IPS DF 6.9 (cell line): ENCODE measurements at regions not wholly inside any gene's neighbourhood (a gene's known extent, or its start where the extent isn't known, plus 50 kb on each side); places are given as distances from the start of the nearest gene placed in this dataset.
"Not testable (repeated sequence)": the region's sequence is repeated elsewhere in the genome, so short reads cannot be mapped to it uniquely, and the experiment has no call there.

Experiments
- DNase-seq: peaks from one replicate; pipeline ENCODE4 v3.0.0-alpha.2; 2013; ENCODE audit warnings: low read depth, low spot score
- H3K27ac ChIP-seq: one replicate; pipeline ENCODE4 v1.5.1; 2013; ENCODE audit warnings: low read length, control low read depth
- H3K27me3 ChIP-seq: 2 replicates; pipeline ENCODE4 v1.6.1; 2013; ENCODE audit warnings: mild to moderate bottlenecking, low read length; ENCODE audit not compliant: control insufficient read depth, insufficient read depth
- H3K36me3 ChIP-seq: 2 replicates; pipeline ENCODE4 v1.6.1; 2013; ENCODE audit warnings: low read length; ENCODE audit not compliant: control insufficient read depth, insufficient read depth
- H3K4me1 ChIP-seq: 2 replicates; pipeline ENCODE4 v1.6.1; 2013; ENCODE audit warnings: low read length; ENCODE audit not compliant: control insufficient read depth, insufficient read depth
- H3K4me3 ChIP-seq: 2 replicates; pipeline ENCODE4 v1.5.1; 2013; ENCODE audit warnings: mild to moderate bottlenecking, low read length
- H3K9me3 ChIP-seq: 2 replicates; pipeline ENCODE4 v1.6.1; 2013; ENCODE audit warnings: low read length, inconsistent platforms; ENCODE audit not compliant: control insufficient read depth, insufficient read depth
- WGBS: extraction: QIAGEN DNeasy Blood & Tissue Kit; methylation state at CpG from one replicate; pipeline ENCODE4 v1.1.7; 2013; ENCODE audit warnings: mixed read lengths, missing lambda C conversion rate; ENCODE audit not compliant: insufficient read length, insufficient coverage; 5-methylcytosine and 5-hydroxymethylcytosine counted together

GRCh38 chr3:66629150-66629981 is 128.5 kb upstream of the LRIG1 start:
- no CpG with 5 or more reads among the region's 8 CpGs for WGBS
- no peaks in the 10 kb centered on the region for H3K36me3 ChIP-seq
- no peaks in the 10 kb centered on the region; the same call in 1 of the 2 replicates for H3K4me1 ChIP-seq
- H3K4me3 ChIP-seq: no peak overlapping the region
- H3K27ac ChIP-seq: no peak overlapping the region
- no peak for DNase-seq
- H3K9me3 ChIP-seq: no peaks in the 10 kb centered on the region
- H3K27me3 ChIP-seq: no peaks in the 10 kb centered on the region

GRCh38 chr3:66629982-66630368 is 129.2 kb upstream of the LRIG1 start:
- Histone ChIP-seq H3K27me3 (no peaks in the 10 kb centered on the region), H3K4me1 (no peaks in the 10 kb centered on the region; the same call in 1 of the 2 replicates), H3K27ac (no peak overlapping the region), H3K36me3 (no peaks in the 10 kb centered on the region), H3K9me3 (no peaks in the 10 kb centered on the region), H3K4me3 (no peak overlapping the region)
- DNase-seq: no peak

- Histone ChIP-seq H3K36me3 (no peaks in the 10 kb centered on the region), H3K4me3 (no peak overlapping the region), H3K4me1 (no peaks in the 10 kb centered on the region; the same call in 1 of the 2 replicates), H3K9me3 (no peaks in the 10 kb centered on the region), H3K27me3 (no peaks in the 10 kb centered on the region), H3K27ac (no peak overlapping the region)
- no peak for DNase-seq
- 100% methylated on average over 1 of the region's 6 CpGs for WGBS
These were observed 132.9 kb upstream of the LRIG1 start for GRCh38 chr3:66633402-66634381.

- WGBS: no CpG with 5 or more reads among the region's 6 CpGs
These were observed 137.9 kb upstream of the LRIG1 start for GRCh38 chr3:66638717-66639116.

GRCh38 chr3:66639809-66640356 is 139.1 kb upstream of the LRIG1 start:
- Histone ChIP-seq H3K9me3 (no peaks in the 10 kb centered on the region), H3K4me1 (no peaks in the 10 kb centered on the region), H3K27me3 (no peaks in the 10 kb centered on the region), H3K4me3 (no peak overlapping the region), H3K36me3 (no peaks in the 10 kb centered on the region), H3K27ac (no peak overlapping the region)
- no peak for DNase-seq
- no CpG with 5 or more reads among the region's 3 CpGs for WGBS

More at GRCh38 chr3:66638717-66639116, 137.9 kb upstream of the LRIG1 start:
- no peaks in the 10 kb centered on the region for H3K36me3 ChIP-seq
- no peaks in the 10 kb centered on the region for H3K27me3 ChIP-seq
- peak; percentile 41 for DNase-seq
- H3K9me3 ChIP-seq: no peaks in the 10 kb centered on the region
- no peak overlapping the region for H3K27ac ChIP-seq
- H3K4me1 ChIP-seq: no peaks in the 10 kb centered on the region
- H3K4me3 ChIP-seq: no peak overlapping the region

- no peaks in the 10 kb centered on the region for H3K9me3 ChIP-seq
- H3K27me3 ChIP-seq: no peaks in the 10 kb centered on the region
- no peak overlapping the region for H3K4me3 ChIP-seq
- WGBS: no CpG with 5 or more reads among the region's 4 CpGs
- DNase-seq: no peak
- H3K36me3 ChIP-seq: no peaks in the 10 kb centered on the region
- no peaks in the 10 kb centered on the region for H3K4me1 ChIP-seq
- H3K27ac ChIP-seq: no peak overlapping the region
These were observed 141.2 kb upstream of the LRIG1 start for GRCh38 chr3:66642019-66642418.

GRCh38 chr3:66642484-66642883 is 141.7 kb upstream of the LRIG1 start:
- Histone ChIP-seq H3K27ac (no peak overlapping the region), H3K4me1 (no peaks in the 10 kb centered on the region), H3K9me3 (no peaks in the 10 kb centered on the region), H3K36me3 (no peaks in the 10 kb centered on the region), H3K27me3 (no peaks in the 10 kb centered on the region), H3K4me3 (no peak overlapping the region)
- no peak for DNase-seq
- WGBS: no CpG with 5 or more reads among the region's 3 CpGs

- no peaks in the 10 kb centered on the region for H3K36me3 ChIP-seq
- H3K27me3 ChIP-seq: no peaks in the 10 kb centered on the region
- no peaks in the 10 kb centered on the region for H3K9me3 ChIP-seq
- no peak for DNase-seq
- H3K27ac ChIP-seq: no peak overlapping the region
- H3K4me3 ChIP-seq: no peak overlapping the region
- H3K4me1 ChIP-seq: no peaks in the 10 kb centered on the region
These were observed 143.7 kb upstream of the LRIG1 start for GRCh38 chr3:66644549-66644948.

- Histone ChIP-seq H3K4me3 (no peak overlapping the region), H3K27me3 (no peaks in the 10 kb centered on the region), H3K4me1 (no peaks in the 10 kb centered on the region), H3K36me3 (no peaks in the 10 kb centered on the region), H3K9me3 (no peaks in the 10 kb centered on the region), H3K27ac (no peak overlapping the region)
- no CpG with 5 or more reads among the region's 1 CpG for WGBS
- DNase-seq: no peak
These were observed 148.2 kb upstream of the LRIG1 start for GRCh38 chr3:66648975-66649374.

GRCh38 chr3:66651520-66651919 is 150.7 kb upstream of the LRIG1 start:
- not testable (repeated sequence) for H3K9me3 ChIP-seq, H3K4me1 ChIP-seq, DNase-seq, H3K27ac ChIP-seq, H3K36me3 ChIP-seq, H3K27me3 ChIP-seq, H3K4me3 ChIP-seq
- no CpG with 5 or more reads among the region's 29 CpGs for WGBS
